ENCODE measurements at regions not wholly inside any gene's neighbourhood (a gene's known extent, or its start where the extent isn't known, plus 50 kb on each side); places are given as distances from the start of the nearest gene placed in this dataset.

DNA sequence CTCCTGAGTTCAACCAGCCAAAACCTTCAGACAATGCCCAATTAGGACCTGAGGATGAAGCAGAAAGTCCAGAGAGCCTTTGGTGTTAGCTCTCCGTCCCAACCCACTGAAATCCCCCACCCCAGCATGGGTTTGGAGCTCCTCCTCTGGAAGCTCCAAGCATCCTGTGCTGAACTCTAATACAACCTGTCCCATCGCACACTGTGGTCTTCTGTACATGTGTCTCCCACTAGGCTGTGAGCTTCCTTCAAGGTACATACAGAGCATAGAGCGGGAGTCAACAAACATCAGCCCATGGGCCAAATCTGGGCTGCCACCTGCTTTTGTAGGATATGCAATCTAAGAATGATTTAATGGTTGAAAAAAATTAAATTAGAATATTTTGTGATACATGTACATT, 166.5 kb downstream of the LSM5 start:
- TF ChIP-seq, protein P1, sequence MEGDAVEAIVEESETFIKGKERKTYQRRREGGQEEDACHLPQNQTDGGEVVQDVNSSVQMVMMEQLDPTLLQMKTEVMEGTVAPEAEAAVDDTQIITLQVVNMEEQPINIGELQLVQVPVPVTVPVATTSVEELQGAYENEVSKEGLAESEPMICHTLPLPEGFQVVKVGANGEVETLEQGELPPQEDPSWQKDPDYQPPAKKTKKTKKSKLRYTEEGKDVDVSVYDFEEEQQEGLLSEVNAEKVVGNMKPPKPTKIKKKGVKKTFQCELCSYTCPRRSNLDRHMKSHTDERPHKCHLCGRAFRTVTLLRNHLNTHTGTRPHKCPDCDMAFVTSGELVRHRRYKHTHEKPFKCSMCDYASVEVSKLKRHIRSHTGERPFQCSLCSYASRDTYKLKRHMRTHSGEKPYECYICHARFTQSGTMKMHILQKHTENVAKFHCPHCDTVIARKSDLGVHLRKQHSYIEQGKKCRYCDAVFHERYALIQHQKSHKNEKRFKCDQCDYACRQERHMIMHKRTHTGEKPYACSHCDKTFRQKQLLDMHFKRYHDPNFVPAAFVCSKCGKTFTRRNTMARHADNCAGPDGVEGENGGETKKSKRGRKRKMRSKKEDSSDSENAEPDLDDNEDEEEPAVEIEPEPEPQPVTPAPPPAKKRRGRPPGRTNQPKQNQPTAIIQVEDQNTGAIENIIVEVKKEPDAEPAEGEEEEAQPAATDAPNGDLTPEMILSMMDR (IDR thresholded peaks at IDR 0.05): no peak
- ATAC-seq (ENCODE audit: low FRiP score) (no peak), DNase-seq (ENCODE audit: low spot score) (no peak)

DNA sequence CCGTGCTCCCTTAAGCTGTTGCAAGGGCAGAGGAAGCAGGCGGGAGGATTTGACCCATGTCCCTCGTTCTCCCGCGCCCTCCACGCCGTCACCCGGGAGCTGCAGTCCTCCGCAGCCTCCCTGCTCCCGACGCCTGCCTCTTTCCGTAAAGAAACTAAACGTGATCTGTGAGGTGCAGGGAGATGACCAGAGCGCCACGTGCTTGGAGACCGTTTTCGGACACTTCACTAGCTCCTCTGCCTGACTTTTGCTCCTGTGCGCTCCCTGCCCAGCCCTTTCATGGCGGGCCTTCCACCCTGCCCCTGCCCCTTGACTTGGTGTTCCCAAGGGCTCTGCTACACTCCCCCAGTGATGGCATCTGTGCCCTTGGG, 171.2 kb downstream of the LSM5 start:
- DNase-seq (ENCODE audit: low spot score) (no peak), ATAC-seq (ENCODE audit: low FRiP score) (no peak)
- TF ChIP-seq, protein P1 (IDR thresholded peaks at IDR 0.05): no peak

DNA sequence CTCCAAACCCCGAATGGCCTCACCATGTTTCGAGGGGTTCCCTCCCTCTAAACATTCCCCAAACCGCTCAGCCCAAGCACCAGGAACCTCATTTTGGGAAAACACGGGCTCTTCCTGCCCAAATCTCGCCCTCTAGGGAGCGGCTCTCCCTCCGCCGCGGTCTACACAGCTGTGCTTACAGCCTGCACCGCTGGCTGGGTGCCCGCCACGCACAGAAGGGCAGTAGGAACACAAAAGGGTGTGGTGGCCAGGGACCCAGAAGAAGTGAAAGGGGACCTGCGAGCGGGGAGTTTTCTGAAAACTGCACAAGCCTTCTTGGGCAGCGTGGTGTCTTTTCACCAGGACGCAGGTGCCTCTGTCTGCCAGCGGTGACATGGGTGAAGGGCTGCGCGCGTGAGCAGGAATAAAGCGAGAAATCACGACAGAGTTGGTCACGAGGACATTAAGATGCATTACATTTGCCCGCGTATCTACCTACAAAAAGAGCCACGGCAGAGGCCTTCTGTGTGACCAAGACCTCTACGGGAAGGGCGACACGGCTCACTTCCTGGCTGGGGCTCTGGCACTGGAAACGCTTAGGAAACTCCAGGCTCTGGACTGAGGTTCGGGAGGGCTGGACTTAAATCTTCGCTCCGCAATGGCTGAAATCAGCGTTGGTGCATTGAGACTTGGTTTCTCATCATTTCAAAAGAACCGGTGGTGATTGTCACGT, 171.7 kb downstream of the LSM5 start:
- TF ChIP-seq, protein P1 (IDR thresholded peaks at IDR 0.05): no peak
- DNase-seq (ENCODE audit: low spot score) (no peak), ATAC-seq (ENCODE audit: low FRiP score) (no peak)

DNA sequence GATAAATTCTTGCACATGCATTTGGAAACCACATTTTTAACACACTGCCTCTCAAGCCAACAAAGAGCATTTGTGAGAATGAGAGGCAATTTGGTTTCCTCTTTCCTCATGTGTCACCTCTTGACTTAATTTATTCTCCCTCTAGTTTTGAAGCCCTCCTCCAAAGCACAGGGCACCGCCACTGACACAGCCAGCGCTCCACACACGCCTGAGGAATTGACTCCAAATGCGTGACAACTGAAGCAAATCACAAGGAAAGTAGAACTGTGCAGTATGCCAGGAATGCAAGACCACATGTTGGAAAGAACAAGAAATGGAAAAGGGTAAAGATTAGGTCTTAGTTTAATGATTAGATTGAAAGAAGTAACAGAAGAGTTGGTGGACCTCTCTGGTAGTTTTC, 173.3 kb downstream of the LSM5 start:
- TF ChIP-seq, protein P1 (IDR thresholded peaks at IDR 0.05): no peak
- ATAC-seq (ENCODE audit: low FRiP score): no peak
- no peak for DNase-seq (ENCODE audit: low spot score)

DNA sequence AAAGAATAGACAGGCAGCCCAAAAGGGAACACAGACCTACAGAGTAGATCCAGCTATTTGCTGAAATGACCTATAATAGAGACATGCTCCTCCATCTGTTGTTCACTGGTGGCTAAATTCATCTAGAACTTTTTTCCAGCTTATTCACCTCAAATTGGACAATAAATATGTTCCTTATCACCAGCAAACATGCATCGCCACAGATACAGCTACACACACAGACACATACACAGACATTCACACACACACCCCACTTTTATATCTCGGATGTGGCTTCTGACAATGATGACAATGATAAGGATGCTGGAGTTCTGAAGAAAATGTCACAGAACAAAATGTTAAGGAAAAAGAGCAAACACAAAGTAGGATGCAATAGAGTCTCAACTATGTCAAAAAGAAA, 175.4 kb downstream of the LSM5 start:
- ATAC-seq (ENCODE audit: low FRiP score): no peak
- no peak for DNase-seq (ENCODE audit: low spot score)
- TF ChIP-seq, protein P1 (IDR thresholded peaks at IDR 0.05): no peak

DNA sequence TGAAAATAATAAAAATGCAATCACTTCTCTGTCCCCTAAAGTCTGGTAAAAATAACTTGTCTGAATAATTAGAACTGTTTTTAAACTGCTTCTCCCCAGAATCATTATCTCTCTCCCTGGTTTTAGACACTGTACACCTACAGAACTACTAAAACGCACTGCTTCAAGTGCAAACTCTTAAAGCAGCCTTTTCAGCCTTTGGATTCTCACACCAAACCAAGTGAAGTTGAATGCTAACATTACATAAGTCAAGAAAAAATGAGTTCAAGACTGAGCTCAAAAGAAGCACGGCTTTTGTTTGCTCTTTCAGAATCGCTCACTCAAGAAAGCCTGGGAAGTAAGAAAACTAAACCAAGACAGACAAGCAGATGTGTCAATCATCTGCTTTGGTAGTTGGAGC, 188.8 kb downstream of the LSM5 start:
- no peak for ATAC-seq (ENCODE audit: low FRiP score)
- DNase-seq (ENCODE audit: low spot score): no peak
- TF ChIP-seq, protein P1 (IDR thresholded peaks at IDR 0.05): no peak

DNA sequence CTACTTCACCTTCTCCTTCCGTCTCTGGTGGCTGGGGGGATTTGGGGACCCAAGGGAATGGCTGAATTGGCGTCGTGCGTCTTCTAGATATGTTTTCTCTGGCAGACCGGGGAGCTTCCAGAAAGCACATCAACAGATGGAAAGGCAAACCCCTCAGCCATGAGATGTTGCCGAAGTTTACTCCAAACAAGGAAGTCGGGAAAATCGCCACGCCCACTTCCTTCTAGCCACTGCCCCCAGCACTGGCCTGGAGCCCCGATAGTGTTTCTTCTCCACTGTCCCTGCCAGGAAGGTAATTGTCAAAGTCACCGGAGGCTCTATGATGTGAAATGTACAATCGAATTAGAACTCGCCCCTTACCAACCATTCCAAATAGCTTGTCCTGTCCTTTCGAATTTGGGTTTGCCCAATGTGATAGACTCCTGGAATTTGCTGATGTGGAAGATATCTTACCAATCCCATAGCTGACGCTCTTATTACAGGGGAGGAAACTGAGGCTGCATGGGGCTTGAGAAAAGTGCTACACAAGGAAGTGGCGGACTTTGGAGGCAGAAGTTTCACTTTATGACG, 191.0 kb downstream of the LSM5 start:
- no peak for DNase-seq (ENCODE audit: low spot score)
- no peak for ATAC-seq (ENCODE audit: low FRiP score)
- TF ChIP-seq, protein P1 (IDR thresholded peaks at IDR 0.05): no peak

Measured in omental fat pad (tissue), 3 donors.